ENCODE measurements at regions not wholly inside any gene's neighbourhood (a gene's known extent, or its start where the extent isn't known, plus 50 kb on each side); places are given as distances from the start of the nearest gene placed in this dataset.

DNA sequence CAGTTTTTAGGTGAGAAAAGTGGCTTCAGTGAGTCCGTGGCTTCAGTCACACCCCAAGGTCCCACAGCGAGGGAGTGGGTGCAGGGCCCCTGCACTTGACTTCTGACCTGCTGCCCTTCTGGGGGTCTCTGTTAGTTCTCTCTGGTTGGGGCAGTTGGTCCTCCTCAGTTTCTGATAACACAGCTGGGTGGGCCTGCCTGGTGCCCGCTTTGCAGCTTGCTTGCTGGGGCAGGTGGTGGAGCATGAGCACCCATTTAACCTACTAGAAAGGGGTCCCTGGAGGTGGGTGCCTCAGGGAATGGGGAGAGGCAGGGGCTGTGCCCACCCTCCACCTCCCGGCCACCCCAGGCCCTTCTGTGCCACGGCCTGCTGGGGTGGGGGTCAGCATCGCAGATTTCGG is 83.2 kb downstream of the ASB1 start:
- no peak for TF ChIP-seq FOXK2 (IDR thresholded peaks at IDR 0.05)
- TF ChIP-seq SP1 (IDR thresholded peaks at IDR 0.05): no peak
